Keratinocyte (primary cell): ENCODE measurements at regions not wholly inside any gene's neighbourhood (a gene's known extent, or its start where the extent isn't known, plus 50 kb on each side); places are given as distances from the start of the nearest gene placed in this dataset.

ENCODE experiments used
- CTCF ChIP-seq, 3 experiments: IDR thresholded peaks in 1 of 3; conservative IDR thresholded peaks in 1 of 3; optimal IDR thresholded peaks in 1 of 3; 2 replicates in 2 of 3; 3 replicates in 1 of 3; pipeline versions ENCODE3 to v1.5.1; 2011; ENCODE audit warnings: low read length in 3 of 3, mild to moderate bottlenecking in 3 of 3, moderate library complexity in 2 of 3, control low read depth in 1 of 3, inconsistent platforms in 1 of 3; ENCODE audit not compliant: insufficient read depth in 2 of 3; ENCODE audit errors: extremely low read depth in 1 of 3
- EZH2 ChIP-seq: IDR thresholded peaks from one replicate; pipeline ENCODE4 v1.6.1; 2012; ENCODE audit warnings: inconsistent platforms, mild to moderate bottlenecking, low read length, moderate library complexity

- TF ChIP-seq CTCF (optimal IDR thresholded peaks at IDR 0.05 in 1 of 3, IDR thresholded peaks at IDR 0.05 in 1 of 3, conservative IDR thresholded peaks at IDR 0.05 in 1 of 3; ENCODE audit: extremely low read depth in 1 of 3, insufficient read depth in 2 of 3, low read length in 3 of 3) (no peak), EZH2 (no peak)
Observed at GRCh38 chr14:105818712-105819005, 292.3 kb downstream of the TMEM121 start.
